Stomach (tissue), 4 donors: ENCODE measurements at regions not wholly inside any gene's neighbourhood (a gene's known extent, or its start where the extent isn't known, plus 50 kb on each side); places are given as distances from the start of the nearest gene placed in this dataset.

Experiments
- EP300 ChIP-seq: sonication (generic); formaldehyde crosslinking; IDR thresholded peaks from one replicate; pipeline ENCODE4 v1.6.1; 2017; ENCODE audit warnings: antibody characterized with exemption
- POLR2A ChIP-seq, 4 donors: fragments of 450-650 bp; IDR thresholded peaks; one replicate each; pipeline ENCODE4 v1.6.1; 2016; ENCODE audit warnings: antibody characterized with exemption in 4 of 4, control low read depth in 2 of 4, mild to moderate bottlenecking in 1 of 4, moderate library complexity in 1 of 4
- TF ChIP-seq, protein P1 (sequence below), 7 experiments: fragments of 450-650 bp in 4 of 7; fragments of 200-600 bp in 3 of 7; sonication (generic) in 3 of 7; IDR thresholded peaks; one replicate each; pipeline ENCODE4 v1.5.1; 2016 to 2019; ENCODE audit warnings: antibody characterized with exemption in 7 of 7, control low read depth in 2 of 7, mild to moderate bottlenecking in 1 of 7

DNA sequence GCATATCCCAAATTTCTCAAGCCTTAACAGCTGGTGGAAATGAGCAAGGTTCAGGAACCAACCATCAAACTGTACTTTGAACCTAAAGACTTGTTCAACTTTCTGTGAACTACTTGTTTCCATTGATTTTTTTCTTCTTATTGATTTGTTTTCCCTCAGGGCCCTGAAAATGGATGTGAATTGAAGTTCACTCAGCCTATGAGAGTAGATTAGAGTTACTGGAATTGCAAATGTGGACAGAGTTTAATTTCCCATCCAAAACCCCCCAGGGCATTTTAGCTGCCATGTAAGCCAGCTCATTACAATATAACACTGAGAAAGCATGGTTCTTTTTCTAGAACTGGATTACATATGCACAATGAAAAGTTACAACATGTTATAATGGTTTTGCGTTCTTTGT is 1105.7 kb downstream of the REEP3 start:
- TF ChIP-seq, protein P1, sequence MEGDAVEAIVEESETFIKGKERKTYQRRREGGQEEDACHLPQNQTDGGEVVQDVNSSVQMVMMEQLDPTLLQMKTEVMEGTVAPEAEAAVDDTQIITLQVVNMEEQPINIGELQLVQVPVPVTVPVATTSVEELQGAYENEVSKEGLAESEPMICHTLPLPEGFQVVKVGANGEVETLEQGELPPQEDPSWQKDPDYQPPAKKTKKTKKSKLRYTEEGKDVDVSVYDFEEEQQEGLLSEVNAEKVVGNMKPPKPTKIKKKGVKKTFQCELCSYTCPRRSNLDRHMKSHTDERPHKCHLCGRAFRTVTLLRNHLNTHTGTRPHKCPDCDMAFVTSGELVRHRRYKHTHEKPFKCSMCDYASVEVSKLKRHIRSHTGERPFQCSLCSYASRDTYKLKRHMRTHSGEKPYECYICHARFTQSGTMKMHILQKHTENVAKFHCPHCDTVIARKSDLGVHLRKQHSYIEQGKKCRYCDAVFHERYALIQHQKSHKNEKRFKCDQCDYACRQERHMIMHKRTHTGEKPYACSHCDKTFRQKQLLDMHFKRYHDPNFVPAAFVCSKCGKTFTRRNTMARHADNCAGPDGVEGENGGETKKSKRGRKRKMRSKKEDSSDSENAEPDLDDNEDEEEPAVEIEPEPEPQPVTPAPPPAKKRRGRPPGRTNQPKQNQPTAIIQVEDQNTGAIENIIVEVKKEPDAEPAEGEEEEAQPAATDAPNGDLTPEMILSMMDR (IDR thresholded peaks at IDR 0.05): no peak
- TF ChIP-seq POLR2A (IDR thresholded peaks at IDR 0.05) (no peak), EP300 (no peak)
